ENCODE measurements at regions not wholly inside any gene's neighbourhood (a gene's known extent, or its start where the extent isn't known, plus 50 kb on each side); places are given as distances from the start of the nearest gene placed in this dataset.

DNA sequence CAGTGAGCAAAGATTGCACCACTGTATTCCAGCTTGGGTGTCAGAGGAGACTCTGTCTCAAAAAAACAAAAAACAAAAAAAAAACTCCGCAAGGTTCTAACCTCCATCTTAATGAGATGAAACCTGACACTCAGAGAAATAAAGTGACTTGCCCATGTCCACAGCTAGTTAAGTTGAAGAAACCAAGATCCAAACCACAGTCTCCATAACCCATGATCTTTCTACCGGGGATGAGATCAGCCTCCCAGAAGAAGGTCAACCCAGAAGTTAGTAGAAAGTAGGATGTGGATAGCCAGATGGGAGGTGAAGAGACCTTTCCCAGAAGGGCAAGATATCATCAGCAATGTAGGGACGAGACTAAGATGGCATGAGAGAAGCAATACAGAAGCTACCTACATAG is 140.4 kb upstream of the ADRA1B start (continued):
- TF ChIP-seq, protein P1, sequence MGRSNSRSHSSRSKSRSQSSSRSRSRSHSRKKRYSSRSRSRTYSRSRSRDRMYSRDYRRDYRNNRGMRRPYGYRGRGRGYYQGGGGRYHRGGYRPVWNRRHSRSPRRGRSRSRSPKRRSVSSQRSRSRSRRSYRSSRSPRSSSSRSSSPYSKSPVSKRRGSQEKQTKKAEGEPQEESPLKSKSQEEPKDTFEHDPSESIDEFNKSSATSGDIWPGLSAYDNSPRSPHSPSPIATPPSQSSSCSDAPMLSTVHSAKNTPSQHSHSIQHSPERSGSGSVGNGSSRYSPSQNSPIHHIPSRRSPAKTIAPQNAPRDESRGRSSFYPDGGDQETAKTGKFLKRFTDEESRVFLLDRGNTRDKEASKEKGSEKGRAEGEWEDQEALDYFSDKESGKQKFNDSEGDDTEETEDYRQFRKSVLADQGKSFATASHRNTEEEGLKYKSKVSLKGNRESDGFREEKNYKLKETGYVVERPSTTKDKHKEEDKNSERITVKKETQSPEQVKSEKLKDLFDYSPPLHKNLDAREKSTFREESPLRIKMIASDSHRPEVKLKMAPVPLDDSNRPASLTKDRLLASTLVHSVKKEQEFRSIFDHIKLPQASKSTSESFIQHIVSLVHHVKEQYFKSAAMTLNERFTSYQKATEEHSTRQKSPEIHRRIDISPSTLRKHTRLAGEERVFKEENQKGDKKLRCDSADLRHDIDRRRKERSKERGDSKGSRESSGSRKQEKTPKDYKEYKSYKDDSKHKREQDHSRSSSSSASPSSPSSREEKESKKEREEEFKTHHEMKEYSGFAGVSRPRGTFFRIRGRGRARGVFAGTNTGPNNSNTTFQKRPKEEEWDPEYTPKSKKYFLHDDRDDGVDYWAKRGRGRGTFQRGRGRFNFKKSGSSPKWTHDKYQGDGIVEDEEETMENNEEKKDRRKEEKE (IDR thresholded peaks at IDR 0.05), result no peak
- TF ChIP-seq, protein P2, sequence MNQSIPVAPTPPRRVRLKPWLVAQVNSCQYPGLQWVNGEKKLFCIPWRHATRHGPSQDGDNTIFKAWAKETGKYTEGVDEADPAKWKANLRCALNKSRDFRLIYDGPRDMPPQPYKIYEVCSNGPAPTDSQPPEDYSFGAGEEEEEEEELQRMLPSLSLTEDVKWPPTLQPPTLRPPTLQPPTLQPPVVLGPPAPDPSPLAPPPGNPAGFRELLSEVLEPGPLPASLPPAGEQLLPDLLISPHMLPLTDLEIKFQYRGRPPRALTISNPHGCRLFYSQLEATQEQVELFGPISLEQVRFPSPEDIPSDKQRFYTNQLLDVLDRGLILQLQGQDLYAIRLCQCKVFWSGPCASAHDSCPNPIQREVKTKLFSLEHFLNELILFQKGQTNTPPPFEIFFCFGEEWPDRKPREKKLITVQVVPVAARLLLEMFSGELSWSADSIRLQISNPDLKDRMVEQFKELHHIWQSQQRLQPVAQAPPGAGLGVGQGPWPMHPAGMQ (IDR thresholded peaks at IDR 0.05; ENCODE audit: borderline replicate concordance), result no peak
- TF ChIP-seq, protein P3, sequence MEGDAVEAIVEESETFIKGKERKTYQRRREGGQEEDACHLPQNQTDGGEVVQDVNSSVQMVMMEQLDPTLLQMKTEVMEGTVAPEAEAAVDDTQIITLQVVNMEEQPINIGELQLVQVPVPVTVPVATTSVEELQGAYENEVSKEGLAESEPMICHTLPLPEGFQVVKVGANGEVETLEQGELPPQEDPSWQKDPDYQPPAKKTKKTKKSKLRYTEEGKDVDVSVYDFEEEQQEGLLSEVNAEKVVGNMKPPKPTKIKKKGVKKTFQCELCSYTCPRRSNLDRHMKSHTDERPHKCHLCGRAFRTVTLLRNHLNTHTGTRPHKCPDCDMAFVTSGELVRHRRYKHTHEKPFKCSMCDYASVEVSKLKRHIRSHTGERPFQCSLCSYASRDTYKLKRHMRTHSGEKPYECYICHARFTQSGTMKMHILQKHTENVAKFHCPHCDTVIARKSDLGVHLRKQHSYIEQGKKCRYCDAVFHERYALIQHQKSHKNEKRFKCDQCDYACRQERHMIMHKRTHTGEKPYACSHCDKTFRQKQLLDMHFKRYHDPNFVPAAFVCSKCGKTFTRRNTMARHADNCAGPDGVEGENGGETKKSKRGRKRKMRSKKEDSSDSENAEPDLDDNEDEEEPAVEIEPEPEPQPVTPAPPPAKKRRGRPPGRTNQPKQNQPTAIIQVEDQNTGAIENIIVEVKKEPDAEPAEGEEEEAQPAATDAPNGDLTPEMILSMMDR (IDR thresholded peaks at IDR 0.05 in 2 of 3, conservative IDR thresholded peaks at IDR 0.05 in 1 of 3; ENCODE audit: control insufficient read depth in 2 of 3, extremely low read depth in 1 of 3, insufficient read depth in 1 of 3, low read depth in 3 of 3, low read length in 3 of 3), result no peak
- no peak for TF ChIP-seq ZBED1 (IDR thresholded peaks at IDR 0.05; ENCODE audit: borderline replicate concordance)

DNA sequence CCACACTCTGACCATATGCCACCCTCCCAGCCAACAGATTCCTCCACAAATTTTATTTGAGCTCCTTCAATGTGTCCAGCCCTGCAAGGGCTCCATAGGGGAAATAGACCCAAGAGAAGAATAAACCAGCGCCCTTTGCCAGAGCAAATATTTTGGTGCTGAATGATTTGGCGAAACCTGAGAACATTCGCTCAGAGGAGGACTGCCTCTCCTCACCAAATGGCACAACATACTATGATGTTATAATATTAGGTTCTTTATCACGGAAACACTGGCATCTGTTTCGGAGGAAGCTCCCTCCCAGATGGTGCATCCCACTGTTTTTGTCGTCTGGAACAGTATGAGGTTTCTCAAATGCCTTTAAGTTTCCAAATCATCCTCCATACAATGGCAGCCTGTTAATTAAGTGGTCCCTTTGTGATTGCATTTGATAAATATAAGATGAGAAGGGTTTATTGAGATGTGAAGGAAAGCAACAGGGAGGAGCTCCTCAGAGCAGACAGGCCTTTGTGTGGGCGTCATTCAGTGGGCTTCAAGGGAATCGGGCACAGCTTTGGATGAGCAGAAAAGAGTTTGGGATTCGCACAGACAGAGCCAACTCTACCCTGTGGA is 139.1 kb upstream of the ADRA1B start:
- RAD21 ChIA-PET (ENCODE audit: unreplicated experiment), result no interaction called here
- POLR2A ChIA-PET, result no interaction called here
- H4K20me1 ChIP-seq (ENCODE audit: control insufficient read depth, insufficient read depth), result no peaks in the 10 kb centered on the region
- H3K4me1 ChIP-seq (ENCODE audit: control insufficient read depth, insufficient read depth, low read length), result peaks cover 4% of the 10 kb centered on the region
- CTCF ChIA-PET, result no interaction called here
- no peaks in the 10 kb centered on the region for H3K9me3 ChIP-seq (replicated peaks; ENCODE audit: control insufficient read depth, insufficient read depth, low read length)
- SMC1A ChIA-PET (ENCODE audit: uncharacterized antibody, unreplicated experiment), result no interaction called here
- no peaks in the 10 kb centered on the region; a peak in 1 of 4 replicates for H3K27me3 ChIP-seq (replicated peaks in 1 of 2; ENCODE audit: control insufficient read depth in 2 of 2, insufficient read depth in 2 of 2, low read length in 1 of 2)
- H3K36me3 ChIP-seq (ENCODE audit: control insufficient read depth in 2 of 2, insufficient read depth in 2 of 2, low read length in 1 of 2), result no peaks in the 10 kb centered on the region
- in situ Hi-C loops (cut with MboI) (no loop called here), intact Hi-C loops (cut with micrococcal nuclease; ENCODE audit: unreplicated experiment) (loop anchor here (10.0 kb wide), 1 partner anchor 232 kb away; no protein-coding TSS in a partner anchor)
- 55% methylated on average over 9 of the region's 9 CpGs for WGBS (ENCODE audit: insufficient coverage, insufficient replicate concordance, low lambda C conversion rate, missing lambda C conversion rate)
- FAIRE-seq, result no peak
- H3K27ac ChIP-seq (ENCODE audit: control insufficient read depth, insufficient read depth), result no peak overlapping the region
- BruUV-seq (replicated peaks), result no TSS peak
- H2AFZ ChIP-seq (ENCODE audit: control insufficient read depth, low read depth, low read length), result no peak overlapping the region
- no peak overlapping the region for H3K4me3 ChIP-seq
- no peak for DNase-seq (ENCODE audit: low read depth, low spot score)
- H3K4me2 ChIP-seq (ENCODE audit: control insufficient read depth, insufficient read depth), result no peak overlapping the region
- ATAC-seq, result no peak
- H3K79me2 ChIP-seq (ENCODE audit: control insufficient read depth, insufficient read depth, low read length), result no peaks in the 10 kb centered on the region
- H3K9ac ChIP-seq (ENCODE audit: control insufficient read depth, insufficient read depth, low read length), result no peak overlapping the region
- TF ChIP-seq SUZ12 (IDR thresholded peaks at IDR 0.05; ENCODE audit: unreplicated experiment), result no peak
- no peak for TF ChIP-seq RFX5 (IDR thresholded peaks at IDR 0.05; ENCODE audit: low read depth, low read length)
- TF ChIP-seq KDM1A (IDR thresholded peaks at IDR 0.05; ENCODE audit: borderline replicate concordance), result no peak
- no peak for TF ChIP-seq IRF4 (IDR thresholded peaks at IDR 0.05; ENCODE audit: low read depth, low read length)
- no peak for TF ChIP-seq MYC (IDR thresholded peaks at IDR 0.05; ENCODE audit: insufficient read depth, insufficient read length, insufficient replicate concordance, low read length, severe bottlenecking)
- TF ChIP-seq STAT3 (IDR thresholded peaks at IDR 0.05; ENCODE audit: low read depth, low read length), result no peak
- TF ChIP-seq ZSCAN29 (IDR thresholded peaks at IDR 0.05), result no peak
- no peak for TF ChIP-seq SMC3 (IDR thresholded peaks at IDR 0.05; ENCODE audit: borderline replicate concordance, low read length)
- TF ChIP-seq LARP7 (IDR thresholded peaks at IDR 0.05), result no peak
- TF ChIP-seq, protein P4, sequence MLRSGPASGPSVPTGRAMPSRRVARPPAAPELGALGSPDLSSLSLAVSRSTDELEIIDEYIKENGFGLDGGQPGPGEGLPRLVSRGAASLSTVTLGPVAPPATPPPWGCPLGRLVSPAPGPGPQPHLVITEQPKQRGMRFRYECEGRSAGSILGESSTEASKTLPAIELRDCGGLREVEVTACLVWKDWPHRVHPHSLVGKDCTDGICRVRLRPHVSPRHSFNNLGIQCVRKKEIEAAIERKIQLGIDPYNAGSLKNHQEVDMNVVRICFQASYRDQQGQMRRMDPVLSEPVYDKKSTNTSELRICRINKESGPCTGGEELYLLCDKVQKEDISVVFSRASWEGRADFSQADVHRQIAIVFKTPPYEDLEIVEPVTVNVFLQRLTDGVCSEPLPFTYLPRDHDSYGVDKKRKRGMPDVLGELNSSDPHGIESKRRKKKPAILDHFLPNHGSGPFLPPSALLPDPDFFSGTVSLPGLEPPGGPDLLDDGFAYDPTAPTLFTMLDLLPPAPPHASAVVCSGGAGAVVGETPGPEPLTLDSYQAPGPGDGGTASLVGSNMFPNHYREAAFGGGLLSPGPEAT (IDR thresholded peaks at IDR 0.05; ENCODE audit: low read depth), result no peak

Measured in GM12878 (cell line).